WTC11 (cell line): ENCODE measurements at regions not wholly inside any gene's neighbourhood (a gene's known extent, or its start where the extent isn't known, plus 50 kb on each side); places are given as distances from the start of the nearest gene placed in this dataset.

ENCODE experiments used
- ATAC-seq: fragments of 200-7000 bp; cut with Tn5 transposase; 2 replicates; pipeline ENCODE4 v1.10.0; 2021; ENCODE audit warnings: mild to moderate bottlenecking, moderate library complexity
- CTCF ChIA-PET: fragments of 300-600 bp; sonication (Branson Sonifier 250); formaldehyde crosslinking; loops from one replicate; lab custom pipeline; 2021; ENCODE audit warnings: antibody characterized with exemption; lab: Charles Lee
- POLR2A ChIA-PET: fragments of 350-600 bp; sonication (Branson Sonifier 250); formaldehyde crosslinking; loops from one replicate; lab custom pipeline; 2021; ENCODE audit warnings: antibody characterized with exemption; lab: Charles Lee
- DNase-seq: peaks from one replicate; pipeline ENCODE4 v3.0.0; 2021; ENCODE audit warnings: low spot score
- H3K27ac Mint-ChIP-seq: 2 replicates; pipeline ENCODE4 v1.8.0; 2021; ENCODE audit warnings: mixed read lengths
- H3K27me3 Mint-ChIP-seq: 2 replicates; pipeline ENCODE4 v1.8.0; 2021; ENCODE audit warnings: low read depth, mild to moderate bottlenecking, moderate library complexity, mixed read lengths
- H3K36me3 Mint-ChIP-seq: 2 replicates; pipeline ENCODE4 v1.8.0; 2021; ENCODE audit warnings: mixed read lengths
- H3K4me1 Mint-ChIP-seq: 2 replicates; pipeline ENCODE4 v1.8.0; 2022; ENCODE audit warnings: mixed read lengths
- H3K4me3 Mint-ChIP-seq: 2 replicates; pipeline ENCODE4 v1.8.0; 2021; ENCODE audit warnings: mild to moderate bottlenecking, moderate library complexity, mixed read lengths
- H3K9me3 Mint-ChIP-seq: 2 replicates; pipeline ENCODE4 v1.8.0; 2021; ENCODE audit warnings: mixed read lengths
- AFF4 ChIP-seq: sonication (generic); formaldehyde crosslinking; IDR thresholded peaks from 2 replicates; pipeline ENCODE4 v1.8.1; 2023; ENCODE audit warnings: mild to moderate bottlenecking, missing genetic modification reagents, borderline replicate concordance
- CREM ChIP-seq: sonication (generic); formaldehyde crosslinking; IDR thresholded peaks from 2 replicates; pipeline ENCODE4 v1.8.1; 2022; ENCODE audit warnings: mild to moderate bottlenecking, missing genetic modification reagents, moderate library complexity
- CTCF ChIP-seq: fragments of 200-600 bp; IDR thresholded peaks from 2 replicates; pipeline ENCODE4 v1.8.0; 2022; ENCODE audit warnings: antibody characterized with exemption
- E2F4 ChIP-seq: sonication (generic); formaldehyde crosslinking; IDR thresholded peaks from 2 replicates; pipeline ENCODE4 v1.8.1; 2022; ENCODE audit warnings: low read depth, mild to moderate bottlenecking, moderate library complexity, missing genetic modification reagents, borderline replicate concordance
- ETV6 ChIP-seq: sonication (generic); formaldehyde crosslinking; IDR thresholded peaks from 2 replicates; pipeline ENCODE4 v1.8.1; 2022; ENCODE audit warnings: mild to moderate bottlenecking, missing genetic modification reagents
- FOXK1 ChIP-seq: sonication (generic); formaldehyde crosslinking; IDR thresholded peaks from 2 replicates; pipeline ENCODE4 v1.8.0; 2022; ENCODE audit warnings: mild to moderate bottlenecking, moderate library complexity, missing genetic modification reagents
- GTF2I ChIP-seq: fragments of 250-450 bp; sonication (Bioruptor Pico); conservative IDR thresholded peaks from 2 replicates; pipeline ENCODE4 v1.4.0; 2021; ENCODE audit warnings: mild to moderate bottlenecking
- MAX ChIP-seq: sonication (generic); formaldehyde crosslinking; IDR thresholded peaks from 2 replicates; pipeline ENCODE4 v1.8.0; 2022; ENCODE audit warnings: mild to moderate bottlenecking, missing genetic modification reagents
- NFATC4 ChIP-seq: fragments of 250-450 bp; sonication (Bioruptor Pico); IDR thresholded peaks from 2 replicates; pipeline ENCODE4 v1.9.0; 2021; ENCODE audit warnings: mild to moderate bottlenecking
- NFE2L1 ChIP-seq: sonication (generic); formaldehyde crosslinking; IDR thresholded peaks from 2 replicates; pipeline ENCODE4 v1.8.1; 2023; ENCODE audit warnings: missing genetic modification reagents
- NR2C2 ChIP-seq: sonication (generic); formaldehyde crosslinking; IDR thresholded peaks from 2 replicates; pipeline ENCODE4 v1.8.0; 2022; ENCODE audit warnings: mild to moderate bottlenecking, missing genetic modification reagents
- PRRX2 ChIP-seq: fragments of 250-450 bp; sonication (Bioruptor Pico); IDR thresholded peaks from 2 replicates; pipeline ENCODE4 v1.8.0; 2021; ENCODE audit warnings: mild to moderate bottlenecking
- SMAD4 ChIP-seq: sonication (generic); formaldehyde crosslinking; IDR thresholded peaks from 2 replicates; pipeline ENCODE4 v1.8.0; 2022; ENCODE audit warnings: mild to moderate bottlenecking, missing genetic modification reagents
- TEAD1 ChIP-seq: sonication (generic); formaldehyde crosslinking; IDR thresholded peaks from 2 replicates; pipeline ENCODE4 v1.8.0; 2022; ENCODE audit warnings: mild to moderate bottlenecking, missing genetic modification reagents
- TEAD4 ChIP-seq: sonication (generic); formaldehyde crosslinking; IDR thresholded peaks from 2 replicates; pipeline ENCODE4 v1.8.0; 2022; ENCODE audit warnings: mild to moderate bottlenecking, missing genetic modification reagents
- ZBTB21 ChIP-seq: sonication (generic); formaldehyde crosslinking; IDR thresholded peaks from 2 replicates; pipeline ENCODE4 v1.8.1; 2023; ENCODE audit warnings: mild to moderate bottlenecking, missing genetic modification reagents, borderline replicate concordance
- ZNF317 ChIP-seq: sonication (generic); formaldehyde crosslinking; IDR thresholded peaks from 2 replicates; pipeline ENCODE4 v1.8.1; 2023; ENCODE audit warnings: low read depth, mild to moderate bottlenecking, moderate library complexity, missing genetic modification reagents, borderline replicate concordance
- ZNF512 ChIP-seq: sonication (generic); formaldehyde crosslinking; IDR thresholded peaks from 2 replicates; pipeline ENCODE4 v1.8.1; 2022; ENCODE audit warnings: missing genetic modification reagents, borderline replicate concordance
- ZSCAN18 ChIP-seq: fragments of 250-450 bp; sonication (Bioruptor Pico); IDR thresholded peaks from 2 replicates; pipeline ENCODE4 v2.1.2; 2022; ENCODE audit warnings: mild to moderate bottlenecking, moderate library complexity
- TF ChIP-seq, protein P1 (sequence below): sonication (generic); formaldehyde crosslinking; IDR thresholded peaks from 2 replicates; pipeline ENCODE4 v1.8.1; 2022; ENCODE audit warnings: mild to moderate bottlenecking, moderate library complexity, missing genetic modification reagents
- TF ChIP-seq, protein P2 (sequence below): sonication (generic); formaldehyde crosslinking; IDR thresholded peaks from 2 replicates; pipeline ENCODE4 v1.8.1; 2023; ENCODE audit warnings: mild to moderate bottlenecking, missing genetic modification reagents, moderate library complexity

DNA sequence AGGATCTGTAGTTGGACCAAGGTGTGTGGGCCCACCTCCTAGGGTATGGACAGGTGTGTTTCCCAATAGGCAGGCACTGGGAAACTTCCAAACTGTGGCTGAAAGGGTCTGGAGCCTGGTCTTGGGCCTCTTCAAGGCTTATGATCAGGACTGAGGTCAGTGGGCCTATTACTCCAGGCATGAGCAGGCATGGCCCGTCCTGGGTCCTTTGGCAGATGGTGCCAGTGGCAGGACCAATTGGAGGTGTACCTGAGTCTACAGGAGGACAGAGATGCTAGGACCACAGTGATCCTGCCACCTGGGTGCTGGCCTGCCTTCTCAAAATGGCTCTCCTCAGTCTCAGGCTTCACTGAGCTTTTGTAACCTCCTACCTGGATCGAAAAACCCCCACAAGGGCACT, 95.4 kb downstream of the RAB18 start:
- no peak overlapping the region for H3K27ac Mint-ChIP-seq
- peaks cover 3% of the 10 kb centered on the region for H3K4me1 Mint-ChIP-seq
- CTCF ChIA-PET, result no interaction called here
- H3K36me3 Mint-ChIP-seq, result no peaks in the 10 kb centered on the region
- TF ChIP-seq AFF4, result no peak
- TF ChIP-seq CREM, result no peak
- no peak for TF ChIP-seq ZSCAN18 (CRISPR knock-in tag)
- TF ChIP-seq, all 79 proteins: peak for 0
- Mint-ChIP-seq H3K27me3 (no peaks in the 10 kb centered on the region), H3K4me3 (no peak overlapping the region), H3K9me3 (no peaks in the 10 kb centered on the region; the same call in 1 of the 2 replicates)
- POLR2A ChIA-PET, result interaction anchor here (0.5 kb wide), 1 partner anchor 8 kb away, joined by 4 read pairs; no protein-coding TSS in a partner anchor
- DNase-seq (no peak), ATAC-seq (no peak)

GRCh38 chr10:27600930-27601329, 96.8 kb downstream of the RAB18 start:
- ChIA-PET CTCF (no interaction called here), POLR2A (no interaction called here)
- no peaks in the 10 kb centered on the region for H3K27me3 Mint-ChIP-seq
- TF ChIP-seq E2F4 (CRISPR knock-in tag) (no peak), ZBTB21 (CRISPR knock-in tag) (no peak), FOXK1 (no peak), TEAD4 (CRISPR knock-in tag) (no peak), TEAD1 (CRISPR knock-in tag) (no peak), PRRX2 (no peak), CREM (no peak), NFE2L1 (CRISPR knock-in tag) (no peak), ETV6 (CRISPR knock-in tag) (no peak), SMAD4 (CRISPR knock-in tag) (no peak), MAX (CRISPR knock-in tag) (no peak), ZNF317 (CRISPR knock-in tag) (no peak), NR2C2 (CRISPR knock-in tag) (no peak), NFATC4 (CRISPR knock-in tag) (no peak), ZNF512 (CRISPR knock-in tag) (no peak), CTCF (no peak), GTF2I (CRISPR knock-in tag) (no peak)
- TF ChIP-seq, protein P1, sequence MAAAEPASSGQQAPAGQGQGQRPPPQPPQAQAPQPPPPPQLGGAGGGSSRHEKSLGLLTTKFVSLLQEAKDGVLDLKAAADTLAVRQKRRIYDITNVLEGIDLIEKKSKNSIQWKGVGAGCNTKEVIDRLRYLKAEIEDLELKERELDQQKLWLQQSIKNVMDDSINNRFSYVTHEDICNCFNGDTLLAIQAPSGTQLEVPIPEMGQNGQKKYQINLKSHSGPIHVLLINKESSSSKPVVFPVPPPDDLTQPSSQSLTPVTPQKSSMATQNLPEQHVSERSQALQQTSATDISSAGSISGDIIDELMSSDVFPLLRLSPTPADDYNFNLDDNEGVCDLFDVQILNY, result no peak
- TF ChIP-seq, protein P2, sequence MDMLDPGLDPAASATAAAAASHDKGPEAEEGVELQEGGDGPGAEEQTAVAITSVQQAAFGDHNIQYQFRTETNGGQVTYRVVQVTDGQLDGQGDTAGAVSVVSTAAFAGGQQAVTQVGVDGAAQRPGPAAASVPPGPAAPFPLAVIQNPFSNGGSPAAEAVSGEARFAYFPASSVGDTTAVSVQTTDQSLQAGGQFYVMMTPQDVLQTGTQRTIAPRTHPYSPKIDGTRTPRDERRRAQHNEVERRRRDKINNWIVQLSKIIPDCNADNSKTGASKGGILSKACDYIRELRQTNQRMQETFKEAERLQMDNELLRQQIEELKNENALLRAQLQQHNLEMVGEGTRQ (CRISPR knock-in tag), result no peak
- ATAC-seq, result no peak
- no peaks in the 10 kb centered on the region; the same call in 1 of the 2 replicates for H3K9me3 Mint-ChIP-seq
- H3K27ac Mint-ChIP-seq, result no peak overlapping the region
- peaks cover 3% of the 10 kb centered on the region for H3K4me1 Mint-ChIP-seq
- no peaks in the 10 kb centered on the region for H3K36me3 Mint-ChIP-seq
- no peak overlapping the region for H3K4me3 Mint-ChIP-seq
- no peak for DNase-seq
